Trophoblast cell (in vitro differentiated cells and primary cell): ENCODE measurements at regions not wholly inside any gene's neighbourhood (a gene's known extent, or its start where the extent isn't known, plus 50 kb on each side); places are given as distances from the start of the nearest gene placed in this dataset.

Source experiments
- DNase-seq, 2 donors: peaks; one replicate each; pipeline ENCODE4 v3.0.0-alpha.2; 2016
- H2AFZ ChIP-seq: 2 replicates; pipeline ENCODE4 v1.6.1; 2013; ENCODE audit warnings: low read length, moderate library complexity, mild to moderate bottlenecking; ENCODE audit not compliant: insufficient read depth, poor library complexity
- H2AK5ac ChIP-seq: 2 replicates; pipeline ENCODE4 v1.6.1; 2013; ENCODE audit warnings: mild to moderate bottlenecking, low read length
- H2BK120ac ChIP-seq: 2 replicates; pipeline ENCODE4 v1.6.1; 2013; ENCODE audit warnings: low read length, mild to moderate bottlenecking, moderate library complexity; ENCODE audit not compliant: insufficient read depth, poor library complexity
- H2BK12ac ChIP-seq: 2 replicates; pipeline ENCODE4 v1.6.1; 2013; ENCODE audit warnings: mild to moderate bottlenecking, low read length, moderate library complexity
- H2BK5ac ChIP-seq: 2 replicates; pipeline ENCODE4 v1.6.1; 2013; ENCODE audit warnings: low read length, low read depth, moderate library complexity, mild to moderate bottlenecking; ENCODE audit not compliant: poor library complexity
- H3K14ac ChIP-seq: 2 replicates; pipeline ENCODE4 v1.6.1; 2013; ENCODE audit warnings: mild to moderate bottlenecking, low read length
- H3K18ac ChIP-seq: 2 replicates; pipeline ENCODE4 v1.6.1; 2013; ENCODE audit warnings: mild to moderate bottlenecking, low read length
- H3K23ac ChIP-seq: 2 replicates; pipeline ENCODE4 v1.6.1; 2013; ENCODE audit warnings: low read length
- H3K27ac ChIP-seq: 2 replicates; pipeline ENCODE4 v1.5.1; 2013; ENCODE audit warnings: low read depth, mild to moderate bottlenecking, inconsistent platforms, low read length, moderate library complexity
- H3K27me3 ChIP-seq: 2 replicates; pipeline ENCODE4 v1.6.1; 2013; ENCODE audit warnings: inconsistent platforms, mild to moderate bottlenecking, low read length, moderate library complexity; ENCODE audit not compliant: insufficient read depth
- H3K36me3 ChIP-seq, 2 experiments: 1 replicate in 1 of 2; 2 replicates in 1 of 2; pipeline ENCODE4 v1.6.1; 2013; ENCODE audit warnings: low read length in 2 of 2, mild to moderate bottlenecking in 2 of 2, moderate library complexity in 1 of 2; ENCODE audit not compliant: insufficient read depth in 2 of 2, control insufficient read depth in 1 of 2
- H3K4ac ChIP-seq: 2 replicates; pipeline ENCODE4 v1.6.1; 2013; ENCODE audit warnings: low read depth, mild to moderate bottlenecking, low read length, moderate library complexity
- H3K4me1 ChIP-seq, 2 experiments: 1 replicate in 1 of 2; 2 replicates in 1 of 2; pipeline ENCODE4 v1.6.1; 2013; ENCODE audit warnings: low read length in 2 of 2, mild to moderate bottlenecking in 2 of 2, moderate library complexity in 1 of 2; ENCODE audit not compliant: insufficient read depth in 2 of 2, control insufficient read depth in 1 of 2
- H3K4me2 ChIP-seq: 2 replicates; pipeline ENCODE4 v1.6.1; 2013; ENCODE audit warnings: inconsistent platforms, mild to moderate bottlenecking, low read length, moderate library complexity
- H3K4me3 ChIP-seq: 2 replicates; pipeline ENCODE4 v1.5.1; 2013; ENCODE audit warnings: mild to moderate bottlenecking, low read depth, low read length, inconsistent platforms
- H3K79me1 ChIP-seq: one replicate; pipeline ENCODE4 v1.6.1; 2013; ENCODE audit warnings: low read length
- H3K79me2 ChIP-seq: 2 replicates; pipeline ENCODE4 v1.6.1; 2013; ENCODE audit warnings: low read length, mild to moderate bottlenecking; ENCODE audit not compliant: control insufficient read depth, insufficient read depth, poor library complexity
- H3K9ac ChIP-seq: 2 replicates; pipeline ENCODE4 v1.6.1; 2013; ENCODE audit warnings: mild to moderate bottlenecking, low read length
- H3K9me3 ChIP-seq: 2 replicates; pipeline ENCODE4 v1.6.1; 2013; ENCODE audit warnings: low read depth, mild to moderate bottlenecking, control low read depth, inconsistent platforms, low read length; ENCODE audit not compliant: insufficient read depth
- H4K12ac ChIP-seq: 2 replicates; pipeline ENCODE4 v1.6.1; 2013; ENCODE audit warnings: low read depth, mild to moderate bottlenecking, low read length, moderate library complexity
- H4K8ac ChIP-seq: 2 replicates; pipeline ENCODE4 v1.6.1; 2013; ENCODE audit warnings: low read depth, mild to moderate bottlenecking, low read length, moderate library complexity
- H4K91ac ChIP-seq: one replicate; pipeline ENCODE4 v1.6.1; 2013; ENCODE audit warnings: low read depth, mild to moderate bottlenecking, low read length, moderate library complexity
- WGBS: extraction: QIAGEN DNeasy Blood & Tissue Kit; methylation state at CpG from one replicate; pipeline ENCODE4 v1.1.7; 2013; ENCODE audit warnings: missing lambda C conversion rate; ENCODE audit not compliant: insufficient read length, insufficient coverage; ENCODE audit errors: extremely low coverage; 5-methylcytosine and 5-hydroxymethylcytosine counted together

GRCh38 chr10:25849988-25850387, 84.0 kb upstream of the MYO3A start:
- Histone ChIP-seq H3K27me3 (no peaks in the 10 kb centered on the region), H4K12ac (no peak overlapping the region), H3K4me3 (no peak overlapping the region), H4K91ac (no peak overlapping the region), H3K79me1 (no peaks in the 10 kb centered on the region), H4K8ac (no peak overlapping the region), H2BK120ac (no peak overlapping the region), H3K9me3 (no peaks in the 10 kb centered on the region), H3K23ac (no peak overlapping the region), H3K18ac (no peak overlapping the region), H3K14ac (no peak overlapping the region), H2BK5ac (no peak overlapping the region), H3K9ac (no peak overlapping the region), H2AK5ac (no peak overlapping the region), H3K4me2 (no peak overlapping the region), H3K4me1 (no peaks in the 10 kb centered on the region), H2BK12ac (no peak overlapping the region), H3K36me3 (no peaks in the 10 kb centered on the region), H3K4ac (no peak overlapping the region), H3K79me2 (no peaks in the 10 kb centered on the region), H2AFZ (no peak overlapping the region), H3K27ac (no peak overlapping the region)
- DNase-seq, result no peak
- no CpG with 5 or more reads among the region's 4 CpGs for WGBS

DNA sequence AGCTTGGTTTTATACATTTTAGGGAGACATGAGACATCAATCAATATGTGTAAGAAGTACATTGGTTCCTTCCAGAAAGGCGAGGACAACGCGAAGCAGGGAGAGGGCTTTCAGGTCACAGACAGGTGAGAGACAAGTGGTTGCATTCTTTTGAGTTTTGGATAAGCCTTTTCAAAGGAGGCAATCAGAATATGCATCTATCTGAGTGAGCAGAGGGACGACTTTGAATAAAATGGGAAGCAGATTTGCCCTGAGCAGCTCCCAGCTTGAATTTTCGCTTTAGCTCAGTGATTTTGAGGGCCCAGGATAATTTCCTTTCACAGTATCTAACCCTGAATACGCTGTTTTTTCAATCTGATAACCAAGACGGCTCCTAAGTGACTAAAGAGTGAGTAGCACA, 82.5 kb upstream of the MYO3A start:
- H4K91ac ChIP-seq, result no peak overlapping the region

DNA sequence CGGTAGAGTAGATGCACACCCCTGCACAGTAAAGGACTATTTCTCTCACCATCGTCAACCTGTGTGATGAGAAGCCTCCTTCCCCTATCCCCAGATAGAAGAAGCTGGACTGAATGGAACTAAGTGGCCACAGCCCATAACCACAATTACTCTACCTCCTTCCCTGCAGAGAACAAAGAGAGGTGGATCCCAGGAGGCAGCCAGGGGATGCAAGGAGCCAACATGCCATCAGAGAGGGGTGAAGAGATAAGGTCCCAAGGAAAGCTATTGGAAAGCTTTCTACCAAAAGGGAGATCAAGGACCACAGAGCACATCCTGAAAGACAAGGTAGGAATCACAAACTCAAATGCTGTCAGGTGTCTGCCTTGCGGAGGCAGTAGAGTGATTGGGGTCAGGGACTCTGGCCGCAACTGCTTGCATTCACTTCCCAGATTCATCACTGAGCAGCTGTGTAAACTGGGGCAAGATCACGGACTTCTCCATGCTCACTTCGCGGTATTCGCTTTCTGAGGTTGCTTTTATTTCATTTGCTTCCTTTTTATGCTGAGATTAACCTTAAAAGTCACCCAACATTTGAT, 81.6 kb upstream of the MYO3A start:
- H3K23ac ChIP-seq, result no peak overlapping the region
- H3K4me2 ChIP-seq, result no peak overlapping the region
- H3K18ac ChIP-seq, result no peak overlapping the region
- no peak overlapping the region for H4K12ac ChIP-seq
- no peak overlapping the region for H3K14ac ChIP-seq
- no peak overlapping the region for H2BK12ac ChIP-seq
- H3K79me1 ChIP-seq, result no peaks in the 10 kb centered on the region
- H3K9ac ChIP-seq, result no peak overlapping the region
- DNase-seq, result no peak
- H3K4me3 ChIP-seq, result no peak overlapping the region
- no peaks in the 10 kb centered on the region for H3K79me2 ChIP-seq
- no peaks in the 10 kb centered on the region for H3K9me3 ChIP-seq
- H4K8ac ChIP-seq, result no peak overlapping the region
- no peak overlapping the region for H4K91ac ChIP-seq
- no peaks in the 10 kb centered on the region for H3K4me1 ChIP-seq
- H3K4ac ChIP-seq, result no peak overlapping the region
- H3K27ac ChIP-seq, result no peak overlapping the region
- H3K36me3 ChIP-seq, result no peaks in the 10 kb centered on the region
- H2AFZ ChIP-seq, result no peak overlapping the region
- H2BK120ac ChIP-seq, result no peak overlapping the region
- H2BK5ac ChIP-seq, result no peak overlapping the region
- no CpG with 5 or more reads among the region's 8 CpGs for WGBS
- H3K27me3 ChIP-seq, result no peaks in the 10 kb centered on the region
- H2AK5ac ChIP-seq, result no peak overlapping the region

More for the DNA sequence above, 82.5 kb upstream of the MYO3A start:
- WGBS, result no CpG with 5 or more reads among the region's 7 CpGs
- Histone ChIP-seq H2BK12ac (no peak overlapping the region), H3K4me1 (no peaks in the 10 kb centered on the region), H3K27me3 (no peaks in the 10 kb centered on the region), H3K27ac (no peak overlapping the region), H3K79me2 (no peaks in the 10 kb centered on the region), H3K36me3 (no peaks in the 10 kb centered on the region), H3K18ac (no peak overlapping the region), H3K14ac (no peak overlapping the region), H2BK120ac (no peak overlapping the region), H3K9ac (no peak overlapping the region), H3K4ac (no peak overlapping the region), H3K4me2 (no peak overlapping the region), H4K12ac (no peak overlapping the region), H3K79me1 (no peaks in the 10 kb centered on the region), H3K9me3 (no peaks in the 10 kb centered on the region), H2AFZ (no peak overlapping the region), H3K4me3 (no peak overlapping the region), H2BK5ac (no peak overlapping the region), H4K8ac (no peak overlapping the region), H2AK5ac (no peak overlapping the region), H3K23ac (no peak overlapping the region)
- DNase-seq, result no peak

DNA sequence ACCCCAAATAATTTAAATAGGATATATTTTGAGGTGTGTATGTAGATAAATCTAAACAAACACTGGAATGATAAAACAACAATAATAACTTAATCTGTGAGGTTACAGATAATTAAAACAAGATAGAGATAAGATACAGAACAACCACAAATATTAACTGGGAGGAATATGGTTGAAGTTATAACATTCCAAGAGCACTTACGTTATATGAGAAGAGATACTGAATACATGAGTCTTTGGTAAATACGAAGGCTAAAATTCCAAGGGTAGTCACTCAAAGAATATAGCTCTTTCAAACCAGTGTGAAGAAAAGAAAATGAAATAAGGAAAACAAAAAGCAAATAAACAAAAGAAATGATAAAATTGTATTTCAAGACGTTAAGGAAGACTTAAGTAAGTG, 76.0 kb upstream of the MYO3A start:
- H3K9ac ChIP-seq, result no peak overlapping the region

More for the DNA sequence above, 76.0 kb upstream of the MYO3A start:
- Histone ChIP-seq H2BK5ac (no peak overlapping the region), H3K23ac (no peak overlapping the region), H3K4ac (no peak overlapping the region), H3K4me3 (no peak overlapping the region), H3K27me3 (no peaks in the 10 kb centered on the region), H2BK120ac (no peak overlapping the region), H3K4me1 (no peaks in the 10 kb centered on the region), H4K8ac (no peak overlapping the region), H2AK5ac (no peak overlapping the region), H2BK12ac (no peak overlapping the region), H2AFZ (no peak overlapping the region), H3K9me3 (no peaks in the 10 kb centered on the region), H3K14ac (no peak overlapping the region), H3K36me3 (no peaks in the 10 kb centered on the region), H4K91ac (no peak overlapping the region), H3K27ac (no peak overlapping the region), H4K12ac (no peak overlapping the region), H3K79me2 (no peaks in the 10 kb centered on the region), H3K4me2 (no peak overlapping the region), H3K79me1 (no peaks in the 10 kb centered on the region), H3K18ac (no peak overlapping the region)
- no CpG with 5 or more reads among the region's 3 CpGs for WGBS
- DNase-seq, result peak in 1 of 2 donors; percentile 69
